SK-N-SH treated with all-trans-retinoic acid at 6 μM for 48 hours (cell line): ENCODE measurements at regions not wholly inside any gene's neighbourhood (a gene's known extent, or its start where the extent isn't known, plus 50 kb on each side); places are given as distances from the start of the nearest gene placed in this dataset.

Experiments used
- ARNTL ChIP-seq: fragments of 450-650 bp; formaldehyde crosslinking; IDR thresholded peaks from 2 replicates; pipeline ENCODE4 v1.5.0; 2020; ENCODE audit warnings: low read depth, mild to moderate bottlenecking, moderate library complexity, borderline replicate concordance
- ISL1 ChIP-seq: fragments of 250-450 bp; sonication (Bioruptor Pico); IDR thresholded peaks from 2 replicates; pipeline ENCODE4 v2.1.2; 2022; ENCODE audit warnings: mild to moderate bottlenecking, moderate library complexity
- PPARA ChIP-seq: fragments of 250-450 bp; sonication (Bioruptor Pico); IDR thresholded peaks from 2 replicates; pipeline ENCODE4 v1.5.0; 2020; ENCODE audit warnings: mild to moderate bottlenecking, borderline replicate concordance
- RARB ChIP-seq: fragments of 250-450 bp; sonication (Bioruptor Pico); IDR thresholded peaks from 2 replicates; pipeline ENCODE4 v1.8.0; 2021; ENCODE audit warnings: mild to moderate bottlenecking, moderate library complexity
- SNAI2 ChIP-seq: fragments of 250-450 bp; sonication (Bioruptor Pico); IDR thresholded peaks from 2 replicates; pipeline ENCODE4 v1.5.0; 2020; ENCODE audit warnings: mild to moderate bottlenecking, moderate library complexity
- TCF4 ChIP-seq: fragments of 250-450 bp; sonication (Bioruptor Pico); IDR thresholded peaks from 2 replicates; pipeline ENCODE4 v1.8.0; 2021; ENCODE audit warnings: mild to moderate bottlenecking, moderate library complexity, borderline replicate concordance
- ZFP3 ChIP-seq: fragments of 250-450 bp; sonication (Bioruptor Pico); IDR thresholded peaks from 2 replicates; pipeline ENCODE4 v1.5.0; 2020; ENCODE audit warnings: mild to moderate bottlenecking, moderate library complexity
- ZNF70 ChIP-seq: fragments of 450-650 bp; formaldehyde crosslinking; IDR thresholded peaks from 2 replicates; pipeline ENCODE4 v1.5.0; 2020; ENCODE audit warnings: mild to moderate bottlenecking, moderate library complexity
- ZNF8 ChIP-seq: fragments of 450-650 bp; formaldehyde crosslinking; IDR thresholded peaks from 2 replicates; pipeline ENCODE4 v1.5.0; 2020; ENCODE audit warnings: mild to moderate bottlenecking, moderate library complexity

DNA sequence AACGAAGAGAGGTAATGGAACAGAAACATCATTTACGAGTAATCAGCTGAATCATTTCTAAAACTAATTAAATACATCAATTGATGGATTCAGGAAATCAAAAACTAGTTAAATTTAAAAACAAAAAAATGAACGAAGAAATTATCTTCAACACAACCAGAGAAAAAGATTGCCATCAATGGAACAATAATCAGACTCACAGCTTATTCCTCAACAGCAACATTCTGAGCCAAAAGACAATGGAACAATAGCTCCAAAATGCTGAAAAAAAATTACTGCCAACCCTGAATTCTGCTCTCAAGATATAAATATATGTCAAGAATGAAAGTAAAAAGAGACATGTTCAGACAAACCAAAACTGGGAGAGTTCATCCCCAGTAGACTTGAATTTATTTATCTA, 65.5 kb upstream of the KLF3 start:
- no peak for TF ChIP-seq ARNTL
- no peak for TF ChIP-seq ZFP3
- no peak for TF ChIP-seq RARB (CRISPR knock-in tag)
- TF ChIP-seq SNAI2 (CRISPR knock-in tag), result no peak
- TF ChIP-seq ZNF70, result no peak
- TF ChIP-seq TCF4 (CRISPR knock-in tag), result no peak
- TF ChIP-seq ISL1, result no peak
- no peak for TF ChIP-seq ZNF8 (CRISPR knock-in tag)
- TF ChIP-seq PPARA, result no peak
